ENCODE measurements at regions not wholly inside any gene's neighbourhood (a gene's known extent, or its start where the extent isn't known, plus 50 kb on each side); places are given as distances from the start of the nearest gene placed in this dataset.

DNA sequence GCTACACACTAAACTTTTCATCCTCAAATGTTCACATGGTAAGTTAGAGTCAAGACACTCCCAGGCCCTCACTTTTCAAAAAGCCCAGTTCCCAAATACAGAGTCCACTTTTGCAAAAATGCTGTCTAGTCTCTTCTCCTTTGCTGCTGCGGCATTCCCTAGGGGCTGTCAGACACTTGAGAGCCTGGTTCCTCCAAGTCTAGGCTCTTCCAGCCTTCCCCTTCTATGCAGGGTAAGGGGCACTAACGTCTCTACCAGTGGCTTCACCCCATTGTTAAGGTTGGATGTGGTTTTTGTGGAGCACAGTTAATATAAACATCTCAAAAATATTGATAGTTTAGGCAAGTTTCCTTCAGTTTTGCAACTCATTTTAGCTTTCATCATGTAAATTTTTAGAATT, 181.5 kb downstream of the KIF18A start:
- TF ChIP-seq, protein P1, sequence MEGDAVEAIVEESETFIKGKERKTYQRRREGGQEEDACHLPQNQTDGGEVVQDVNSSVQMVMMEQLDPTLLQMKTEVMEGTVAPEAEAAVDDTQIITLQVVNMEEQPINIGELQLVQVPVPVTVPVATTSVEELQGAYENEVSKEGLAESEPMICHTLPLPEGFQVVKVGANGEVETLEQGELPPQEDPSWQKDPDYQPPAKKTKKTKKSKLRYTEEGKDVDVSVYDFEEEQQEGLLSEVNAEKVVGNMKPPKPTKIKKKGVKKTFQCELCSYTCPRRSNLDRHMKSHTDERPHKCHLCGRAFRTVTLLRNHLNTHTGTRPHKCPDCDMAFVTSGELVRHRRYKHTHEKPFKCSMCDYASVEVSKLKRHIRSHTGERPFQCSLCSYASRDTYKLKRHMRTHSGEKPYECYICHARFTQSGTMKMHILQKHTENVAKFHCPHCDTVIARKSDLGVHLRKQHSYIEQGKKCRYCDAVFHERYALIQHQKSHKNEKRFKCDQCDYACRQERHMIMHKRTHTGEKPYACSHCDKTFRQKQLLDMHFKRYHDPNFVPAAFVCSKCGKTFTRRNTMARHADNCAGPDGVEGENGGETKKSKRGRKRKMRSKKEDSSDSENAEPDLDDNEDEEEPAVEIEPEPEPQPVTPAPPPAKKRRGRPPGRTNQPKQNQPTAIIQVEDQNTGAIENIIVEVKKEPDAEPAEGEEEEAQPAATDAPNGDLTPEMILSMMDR (conservative IDR thresholded peaks at IDR 0.05 in 1 of 2, IDR thresholded peaks at IDR 0.05 in 1 of 2; ENCODE audit: extremely low read depth in 1 of 2, insufficient read depth in 1 of 2, low read depth in 1 of 2, low read length in 2 of 2), result no peak
- no peak for TF ChIP-seq EZH2 (IDR thresholded peaks at IDR 0.05; ENCODE audit: borderline replicate concordance, low read length)
